Ovary (tissue), 3 donors: ENCODE measurements at regions not wholly inside any gene's neighbourhood (a gene's known extent, or its start where the extent isn't known, plus 50 kb on each side); places are given as distances from the start of the nearest gene placed in this dataset.

Experiments used
- CTCF ChIP-seq, 3 donors: fragments of 450-650 bp in 2 of 3; fragments of 200-600 bp in 1 of 3; IDR thresholded peaks; one replicate each; pipeline versions ENCODE4 v1.5.1 to v1.8.0; 2016 to 2022; ENCODE audit warnings: antibody characterized with exemption in 3 of 3, mild to moderate bottlenecking in 1 of 3
- EP300 ChIP-seq: sonication (generic); formaldehyde crosslinking; IDR thresholded peaks from one replicate; pipeline ENCODE4 v1.6.1; 2017; ENCODE audit warnings: antibody characterized with exemption
- donor health status: DM: no; HTN: no; CAD: no.

GRCh38 chr15:61725251-61725650, 335.0 kb downstream of the VPS13C start:
- TF ChIP-seq CTCF (IDR thresholded peaks at IDR 0.05) (no peak), EP300 (no peak)
